T-helper 1 cell treated with Interleukin-12 subunit alpha and Interleukin-12 subunit beta and Interleukin-4 antibody, amounts not matched to agents 30 ng/mL and 1 ng/mL, for 36 hours (primary cell): ENCODE measurements at regions not wholly inside any gene's neighbourhood (a gene's known extent, or its start where the extent isn't known, plus 50 kb on each side); places are given as distances from the start of the nearest gene placed in this dataset.

Experiments used
- intact Hi-C: fragments of 100-400 bp; cut with micrococcal nuclease; formaldehyde crosslinking; loops from one replicate; pipeline ENCODE4 v1.15.1; 2024

- intact Hi-C loops = no loop called here
Measured at GRCh38 chr5:58258984-58259684, 200.8 kb downstream of the PLK2 start.

DNA sequence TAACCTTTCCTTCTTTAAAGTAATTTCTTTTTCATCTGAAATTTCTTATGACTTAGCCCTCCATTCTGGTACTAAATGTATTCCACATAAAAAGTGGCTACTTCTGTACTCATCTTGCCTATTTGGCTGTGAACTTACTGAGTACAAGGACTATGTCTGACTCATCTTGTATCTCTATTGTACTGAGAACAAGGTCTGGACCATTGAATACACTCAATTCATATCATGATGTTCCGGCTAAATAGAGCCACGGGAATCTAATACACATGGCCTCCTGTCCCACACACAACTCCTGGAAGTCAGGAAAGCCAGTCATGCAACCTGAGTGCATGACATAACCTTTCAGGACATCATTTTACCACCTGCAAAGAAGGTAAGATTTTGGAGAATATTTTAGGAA, 203.9 kb downstream of the PLK2 start:
- intact Hi-C loops = no loop called here

DNA sequence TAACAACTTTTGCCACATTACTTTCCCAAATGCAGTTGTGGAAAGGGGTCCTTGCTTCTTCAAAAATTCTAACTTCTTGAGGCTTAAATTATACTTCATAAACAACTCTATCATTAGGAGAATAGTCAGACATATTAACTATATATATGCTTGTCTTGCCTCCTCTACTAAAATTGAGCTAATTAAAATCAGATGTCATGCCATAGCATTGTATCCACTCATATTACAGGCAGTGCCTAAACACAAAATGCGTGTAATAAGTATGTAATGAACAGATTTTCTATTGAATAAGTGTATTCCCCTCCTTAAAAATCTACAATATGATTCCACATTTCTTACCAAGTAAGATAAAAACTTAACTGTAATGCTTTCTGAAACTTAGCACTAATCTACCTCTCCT, 204.5 kb downstream of the PLK2 start:
- intact Hi-C loops = no loop called here

- intact Hi-C loops = no loop called here
Measured at GRCh38 chr5:58248221-58248620, 211.7 kb downstream of the PLK2 start.

- intact Hi-C loops = no loop called here
Measured at GRCh38 chr5:58246461-58246944, 213.4 kb downstream of the PLK2 start.

GRCh38 chr5:58245476-58245840, 214.4 kb downstream of the PLK2 start:
- intact Hi-C loops = no loop called here

DNA sequence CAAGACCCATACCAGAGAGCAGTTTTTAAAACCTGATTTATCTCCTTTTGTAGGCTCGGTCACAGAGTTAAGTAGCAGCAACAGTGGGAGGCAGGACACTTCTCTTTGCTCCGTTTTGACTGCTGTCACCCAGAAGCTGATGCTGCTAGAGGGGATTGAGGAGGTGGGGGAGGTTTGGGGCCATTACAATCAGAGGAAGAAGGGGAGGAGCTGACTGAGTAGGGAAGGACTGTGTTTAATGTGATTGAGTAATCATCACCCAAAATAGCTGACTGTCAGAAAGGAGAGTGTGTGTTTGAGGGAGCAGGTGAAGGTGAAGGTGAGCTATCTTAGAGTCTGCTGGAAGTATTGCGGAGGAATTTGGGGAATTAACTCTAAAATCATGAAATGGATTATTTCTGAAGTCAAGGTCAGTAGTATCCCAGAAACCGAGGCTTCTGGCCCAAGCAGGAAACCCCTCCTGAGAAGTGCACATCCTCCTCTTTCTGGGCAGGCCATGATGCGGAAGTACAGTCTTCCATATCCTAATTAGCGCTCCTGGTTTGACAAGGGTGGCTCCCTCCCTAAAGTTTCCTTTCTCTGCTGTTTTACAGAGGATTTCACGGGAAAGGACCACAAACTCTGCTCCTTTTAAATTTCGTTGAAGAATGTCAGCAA, 214.9 kb downstream of the PLK2 start:
- intact Hi-C loops = no loop called here

GRCh38 chr5:58241389-58241788, 218.5 kb downstream of the PLK2 start:
- intact Hi-C loops = no loop called here

- intact Hi-C loops = no loop called here
Measured at GRCh38 chr5:58240322-58240721, 219.6 kb downstream of the PLK2 start.

- intact Hi-C loops = no loop called here
Measured at GRCh38 chr5:58239731-58240130, 220.2 kb downstream of the PLK2 start.

DNA sequence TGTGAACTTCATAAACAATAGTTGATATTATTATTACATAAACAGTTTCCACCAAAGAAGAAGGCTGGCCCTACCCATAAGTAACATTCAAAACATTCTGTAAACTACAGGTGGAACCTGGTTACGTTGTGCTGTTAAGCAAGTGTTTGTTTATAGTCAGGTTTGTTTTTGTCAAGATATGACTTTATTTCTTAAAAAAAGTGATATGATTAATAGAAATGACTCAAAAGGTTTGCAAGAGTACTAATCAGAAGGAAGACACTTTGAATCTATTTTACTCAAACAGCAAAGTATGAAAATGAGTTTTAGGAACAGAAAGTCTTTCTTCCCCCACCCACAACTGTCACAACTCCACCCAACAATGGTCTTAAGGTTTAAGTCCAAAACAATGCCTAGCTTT, 220.8 kb downstream of the PLK2 start:
- intact Hi-C loops = no loop called here

DNA sequence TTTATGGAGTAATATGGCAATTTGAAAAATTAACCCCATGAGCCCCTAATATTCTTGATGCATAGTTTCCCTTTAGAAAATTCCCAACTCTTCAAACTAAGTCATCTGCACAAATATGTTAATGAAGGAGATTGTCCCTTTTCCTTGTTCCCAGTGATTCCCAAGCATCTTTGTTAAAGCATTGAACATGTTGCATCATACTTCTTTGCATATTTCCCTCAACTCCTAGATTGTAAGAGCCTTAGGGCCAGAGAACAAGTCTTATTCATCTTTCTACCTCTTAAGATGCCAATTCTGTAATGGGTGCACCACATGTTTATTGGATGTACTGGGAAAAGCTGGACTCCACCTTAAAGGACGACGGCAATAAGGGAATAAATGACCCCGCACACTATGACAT, 223.4 kb downstream of the PLK2 start:
- intact Hi-C loops = no loop called here

GRCh38 chr5:58235299-58235698, 224.6 kb downstream of the PLK2 start:
- intact Hi-C loops = no loop called here

DNA sequence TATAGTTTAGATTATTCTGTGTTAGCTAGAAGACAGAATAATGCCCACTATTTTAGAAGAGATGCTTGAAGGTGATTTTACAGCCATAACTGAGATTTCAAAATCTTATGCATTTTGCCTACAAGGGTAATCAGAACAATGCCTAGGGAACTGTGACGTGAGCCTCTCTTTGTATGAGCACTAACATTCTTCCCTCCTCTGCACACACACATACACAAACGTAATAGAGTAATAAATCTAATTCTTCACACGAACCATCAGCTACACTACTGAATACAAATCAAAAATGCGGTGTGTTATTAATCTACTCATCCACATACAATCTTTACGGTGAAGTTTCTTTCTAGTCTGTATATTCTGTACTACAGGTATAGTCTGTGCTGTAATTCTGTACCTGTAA, 227.8 kb downstream of the PLK2 start:
- intact Hi-C loops = no loop called here

DNA sequence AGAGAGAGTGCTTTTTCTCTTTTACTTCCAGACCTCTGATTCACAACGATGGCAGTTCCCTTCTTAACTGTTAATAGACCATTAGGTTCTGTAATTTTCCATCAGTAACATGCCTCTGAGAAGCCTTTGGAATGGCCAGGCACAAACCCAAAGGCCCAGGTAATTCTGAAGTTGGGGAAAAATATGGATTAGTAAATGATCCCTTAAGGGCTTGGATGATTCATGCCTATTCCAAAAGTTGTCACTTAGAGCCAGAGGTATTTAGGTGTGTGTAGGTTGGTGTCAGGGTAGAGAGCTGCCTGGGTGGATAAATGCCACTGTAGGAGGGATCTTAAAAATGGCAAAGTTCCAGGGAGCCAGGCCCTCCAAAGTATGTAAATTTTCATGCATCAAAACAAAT, 228.8 kb downstream of the PLK2 start:
- intact Hi-C loops = no loop called here

DNA sequence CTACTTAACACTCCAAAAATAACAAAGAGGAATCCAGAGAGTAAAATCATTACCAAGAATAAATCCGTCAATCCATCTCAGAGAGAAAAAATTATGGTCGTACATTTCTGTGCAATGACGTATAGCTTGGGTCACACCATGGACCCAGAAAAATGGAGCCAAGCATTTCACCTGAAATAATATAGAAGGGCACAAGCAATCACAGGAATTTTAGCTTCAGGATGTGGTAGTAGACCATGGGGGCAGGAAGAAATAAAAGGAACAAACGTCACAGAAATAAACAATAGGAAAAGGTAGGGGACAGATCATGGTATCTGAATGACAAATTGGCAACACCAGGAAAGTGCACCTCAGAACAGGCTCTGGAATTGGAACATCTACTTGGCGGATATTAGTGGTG, 231.0 kb downstream of the PLK2 start:
- intact Hi-C loops = no loop called here

GRCh38 chr5:58227858-58228257, 232.0 kb downstream of the PLK2 start:
- intact Hi-C loops = no loop called here

DNA sequence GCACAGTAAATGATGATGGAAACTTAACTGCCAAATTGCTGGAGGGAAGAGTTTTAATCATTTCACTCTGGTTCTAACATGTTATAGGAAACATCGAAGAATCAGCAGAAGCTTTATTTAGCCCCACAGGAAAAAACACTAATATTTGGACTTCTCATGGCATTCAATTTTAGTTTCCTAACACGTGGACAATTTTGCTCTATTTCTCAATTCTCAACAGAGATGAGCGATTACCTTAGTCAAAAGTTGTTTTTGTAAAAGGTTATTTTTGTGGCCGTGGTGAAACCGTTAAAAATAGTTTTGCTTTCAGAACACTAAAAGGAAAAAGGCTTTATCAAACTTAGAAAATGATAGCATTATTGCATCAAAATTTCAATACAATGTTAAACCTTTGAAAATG, 235.2 kb downstream of the PLK2 start:
- intact Hi-C loops = no loop called here

- intact Hi-C loops = no loop called here
Measured at GRCh38 chr5:58224221-58224620, 235.7 kb downstream of the PLK2 start.

DNA sequence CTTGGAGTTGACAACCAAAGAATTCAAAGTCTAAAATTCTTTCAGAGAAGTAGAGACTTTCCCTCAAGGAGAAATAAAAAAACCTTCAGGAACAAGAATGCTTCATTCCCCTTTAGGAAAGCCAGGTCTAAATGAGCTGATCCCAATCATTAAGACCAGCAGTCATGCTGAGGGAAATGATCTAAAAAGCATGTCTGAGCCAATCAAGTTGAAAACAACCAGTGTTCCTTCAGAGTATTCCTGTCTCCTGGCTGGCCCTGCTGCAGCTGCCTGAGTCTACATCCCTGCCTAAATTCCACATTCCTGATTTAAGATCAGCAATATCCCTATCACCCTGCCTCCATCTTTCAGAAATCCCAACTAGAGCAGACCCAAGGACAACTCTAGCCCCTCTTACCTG, 244.5 kb downstream of the PLK2 start:
- intact Hi-C loops = no loop called here

DNA sequence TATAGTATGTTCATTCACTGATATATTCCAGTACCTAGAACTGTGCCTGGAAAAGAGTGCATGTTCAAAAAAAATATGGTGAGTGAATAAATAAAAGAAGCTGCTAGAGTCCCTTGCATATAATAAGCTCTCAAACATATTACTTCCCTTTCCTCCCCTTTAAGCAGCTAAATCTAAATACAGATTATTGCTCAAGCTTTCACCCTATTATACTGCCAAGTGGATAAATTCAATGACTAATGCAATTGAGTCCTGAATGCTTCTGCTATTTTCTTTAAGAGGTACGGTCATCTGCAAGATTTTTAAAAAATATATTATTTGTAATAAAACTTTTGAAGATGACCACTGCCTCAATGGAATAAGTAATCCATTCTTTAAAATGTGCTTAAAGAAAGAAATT, 248.4 kb downstream of the PLK2 start:
- intact Hi-C loops = no loop called here

DNA sequence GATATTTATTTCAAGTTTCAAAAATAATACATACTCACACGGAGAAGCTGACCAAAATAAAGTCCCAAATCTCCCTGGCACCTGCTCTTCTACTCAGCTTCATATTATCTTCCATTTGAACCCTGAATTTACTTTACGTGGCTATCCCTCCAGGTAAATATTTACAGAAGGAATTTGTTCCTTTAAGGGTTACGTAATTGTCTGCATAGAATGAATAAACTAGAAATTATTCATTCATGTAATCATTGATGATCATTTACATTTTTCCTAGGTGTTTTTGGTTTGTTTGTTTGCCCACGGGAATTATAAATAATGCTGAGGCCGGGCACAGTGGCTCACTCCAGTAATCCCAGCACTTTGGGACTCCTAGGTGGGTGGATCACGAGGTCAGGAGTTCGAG, 251.2 kb downstream of the PLK2 start:
- intact Hi-C loops = no loop called here

GRCh38 chr5:58207076-58207475, 252.8 kb downstream of the PLK2 start:
- intact Hi-C loops = no loop called here
